H9 (cell line): ENCODE measurements at regions not wholly inside any gene's neighbourhood (a gene's known extent, or its start where the extent isn't known, plus 50 kb on each side); places are given as distances from the start of the nearest gene placed in this dataset.

Source experiments
- DNase-seq: peaks from one replicate; pipeline ENCODE4 v3.0.0-alpha.2; 2017
- H2AFZ ChIP-seq: one replicate; pipeline ENCODE4 v1.6.1; 2013; ENCODE audit warnings: mild to moderate bottlenecking, low read length, control low read depth, moderate library complexity
- H2AK5ac ChIP-seq: 2 replicates; pipeline ENCODE4 v1.6.1; 2013; ENCODE audit warnings: low read length, control low read depth, mixed read lengths; ENCODE audit not compliant: insufficient read length
- H2BK120ac ChIP-seq: one replicate; pipeline ENCODE4 v1.6.1; 2013; ENCODE audit warnings: low read depth, mild to moderate bottlenecking, low read length, control low read depth, inconsistent platforms; ENCODE audit not compliant: poor library complexity, severe bottlenecking
- H2BK12ac ChIP-seq: 2 replicates; pipeline ENCODE4 v1.6.1; 2013; ENCODE audit warnings: low read length, control low read depth, mixed read lengths, low read depth; ENCODE audit not compliant: insufficient read length
- H2BK15ac ChIP-seq: 2 replicates; pipeline ENCODE4 v1.6.1; 2013; ENCODE audit warnings: low read depth, low read length, control low read depth
- H2BK20ac ChIP-seq: one replicate; pipeline ENCODE4 v1.6.1; 2013; ENCODE audit warnings: low read depth, mild to moderate bottlenecking, low read length, control low read depth, inconsistent platforms; ENCODE audit not compliant: poor library complexity, severe bottlenecking
- H2BK5ac ChIP-seq: 2 replicates; pipeline ENCODE4 v1.6.1; 2013; ENCODE audit warnings: low read length, control low read depth, mixed read lengths; ENCODE audit not compliant: insufficient read length
- H3K14ac ChIP-seq: 2 replicates; pipeline ENCODE4 v1.6.1; 2013; ENCODE audit warnings: low read length, control low read depth; ENCODE audit not compliant: insufficient read depth
- H3K18ac ChIP-seq: 2 replicates; pipeline ENCODE4 v1.6.1; 2013; ENCODE audit warnings: low read depth, mild to moderate bottlenecking, mixed read lengths, low read length, control low read depth; ENCODE audit not compliant: insufficient read length
- H3K23ac ChIP-seq: 2 replicates; pipeline ENCODE4 v1.6.1; 2013; ENCODE audit warnings: low read length, control low read depth, mixed read lengths, low read depth; ENCODE audit not compliant: insufficient read length
- H3K23me2 ChIP-seq: 2 replicates; pipeline ENCODE4 v1.6.1; 2013; ENCODE audit warnings: low read depth, mild to moderate bottlenecking, mixed read lengths, low read length, control low read depth; ENCODE audit not compliant: insufficient read length, poor library complexity, severe bottlenecking
- H3K27ac ChIP-seq: 2 replicates; pipeline ENCODE4 v1.5.1; 2013; ENCODE audit warnings: low read length, control low read depth, mixed read lengths, low read depth; ENCODE audit not compliant: insufficient read length
- H3K27me3 ChIP-seq: 2 replicates; pipeline ENCODE4 v1.6.1; 2013; ENCODE audit warnings: low read length, control low read depth, inconsistent platforms; ENCODE audit not compliant: insufficient read depth
- H3K4ac ChIP-seq: 2 replicates; pipeline ENCODE4 v1.6.1; 2013; ENCODE audit warnings: low read depth, mild to moderate bottlenecking, control low read depth, inconsistent platforms, low read length, moderate library complexity
- H3K4me1 ChIP-seq: 2 replicates; pipeline ENCODE4 v1.6.1; 2013; ENCODE audit warnings: low read length, control low read depth, inconsistent platforms; ENCODE audit not compliant: insufficient read depth
- H3K4me2 ChIP-seq: 2 replicates; pipeline ENCODE4 v1.6.1; 2013; ENCODE audit warnings: low read length, control low read depth, mixed read lengths; ENCODE audit not compliant: insufficient read length, insufficient read depth
- H3K56ac ChIP-seq: 2 replicates; pipeline ENCODE4 v1.6.1; 2013; ENCODE audit warnings: low read depth, mild to moderate bottlenecking, mixed read lengths, low read length, control low read depth; ENCODE audit not compliant: insufficient read length
- H3K79me1 ChIP-seq: 2 replicates; pipeline ENCODE4 v1.6.1; 2013; ENCODE audit warnings: low read depth, mild to moderate bottlenecking, moderate library complexity, low read length, control low read depth, inconsistent platforms; ENCODE audit not compliant: insufficient read depth, poor library complexity, severe bottlenecking
- H3K79me2 ChIP-seq: 2 replicates; pipeline ENCODE4 v1.6.1; 2013; ENCODE audit warnings: low read length, control low read depth, inconsistent platforms; ENCODE audit not compliant: insufficient read depth
- H3K9ac ChIP-seq: 2 replicates; pipeline ENCODE4 v1.6.1; 2013; ENCODE audit warnings: low read length, control low read depth, mixed read lengths; ENCODE audit not compliant: insufficient read length; ENCODE audit errors: extremely low read depth
- H3K9me3 ChIP-seq: one replicate; pipeline ENCODE4 v1.6.1; 2013; ENCODE audit warnings: low read depth, low read length, inconsistent platforms; ENCODE audit not compliant: control insufficient read depth
- H3T11ph ChIP-seq: one replicate; pipeline ENCODE4 v1.6.1; 2013; ENCODE audit warnings: mild to moderate bottlenecking, low read length, control low read depth, inconsistent platforms
- H4K20me1 ChIP-seq: one replicate; pipeline ENCODE4 v1.6.1; 2013; ENCODE audit not compliant: control insufficient read depth, insufficient read length, insufficient read depth
- H4K5ac ChIP-seq: 2 replicates; pipeline ENCODE4 v1.6.1; 2013; ENCODE audit warnings: low read depth, mild to moderate bottlenecking, mixed read lengths, low read length, control low read depth; ENCODE audit not compliant: insufficient read length
- H4K8ac ChIP-seq: replicated peaks from 2 replicates; pipeline ENCODE4 v1.6.1; 2013; ENCODE audit warnings: low read length, control low read depth, mixed read lengths, low read depth; ENCODE audit not compliant: insufficient read length
- H4K91ac ChIP-seq: 2 replicates; pipeline ENCODE4 v1.6.1; 2013; ENCODE audit warnings: low read depth, mild to moderate bottlenecking, moderate library complexity, mixed read lengths, low read length, control low read depth; ENCODE audit not compliant: insufficient read length
- H3K27ac Mint-ChIP-seq, 3 experiments: 2 replicates in 2 of 3; 3 replicates in 1 of 3; pipeline ENCODE4 v1.8.0; 2020 to 2021; ENCODE audit warnings: mixed read lengths in 3 of 3, mild to moderate bottlenecking in 1 of 3, moderate library complexity in 1 of 3
- H3K27me3 Mint-ChIP-seq: 2 replicates; pipeline ENCODE4 v1.8.0; 2021; ENCODE audit warnings: low read depth, mild to moderate bottlenecking, moderate library complexity, mixed read lengths
- H3K36me3 Mint-ChIP-seq, 3 experiments: 2 replicates in 2 of 3; 3 replicates in 1 of 3; pipeline ENCODE4 v1.8.0; 2020 to 2021; ENCODE audit warnings: low read depth in 3 of 3, mixed read lengths in 3 of 3; ENCODE audit not compliant: insufficient read depth in 1 of 3
- H3K4me1 Mint-ChIP-seq, 2 experiments: 2 replicates each; pipeline ENCODE4 v1.8.0; 2020; ENCODE audit warnings: mixed read lengths in 2 of 2
- H3K4me3 Mint-ChIP-seq, 2 experiments: 2 replicates in 1 of 2; 3 replicates in 1 of 2; pipeline ENCODE4 v1.8.0; 2020 to 2021; ENCODE audit warnings: mild to moderate bottlenecking in 2 of 2, mixed read lengths in 2 of 2, moderate library complexity in 1 of 2
- H3K9me3 Mint-ChIP-seq, 2 experiments: 2 replicates in 1 of 2; 3 replicates in 1 of 2; pipeline ENCODE4 v1.8.0; 2020; ENCODE audit warnings: mild to moderate bottlenecking in 2 of 2, mixed read lengths in 2 of 2, moderate library complexity in 1 of 2
- CTCF ChIP-seq: fragments of 200-600 bp; sonication (generic); conservative IDR thresholded peaks from 3 replicates; pipeline ENCODE4 v1.8.0; 2021; ENCODE audit warnings: antibody characterized with exemption, mild to moderate bottlenecking
- WGBS: extraction: QIAGEN DNeasy Blood & Tissue Kit; methylation state at CpG from one replicate; pipeline ENCODE4 v1.1.7; 2013; ENCODE audit warnings: missing lambda C conversion rate, low lambda C conversion rate, mixed read lengths; ENCODE audit not compliant: insufficient read length; ENCODE audit errors: extremely low coverage; 5-methylcytosine and 5-hydroxymethylcytosine counted together

GRCh38 chrX:112367065-112367464 is 284.5 kb upstream of the TRPC5 start:
- Histone ChIP-seq H3K4me1 (peaks cover 7% of the 10 kb centered on the region; the same call in 1 of the 2 replicates), H2AFZ (no peak overlapping the region), H3K4me2 (no peak overlapping the region), H3K9ac (no peak overlapping the region), H3T11ph (no peak overlapping the region), H3K27me3 (no peaks in the 10 kb centered on the region), H2AK5ac (no peak overlapping the region), H3K4ac (no peak overlapping the region), H3K9me3 (no peaks in the 10 kb centered on the region), H3K27ac (no peak overlapping the region), H2BK120ac (no peak overlapping the region), H2BK12ac (no peak overlapping the region), H3K14ac (no peak overlapping the region), H4K20me1 (no peaks in the 10 kb centered on the region), H4K8ac (no peak overlapping the region), H2BK15ac (no peak overlapping the region), H3K18ac (no peak overlapping the region), H4K5ac (no peak overlapping the region), H3K79me2 (no peaks in the 10 kb centered on the region), H4K91ac (no peak overlapping the region), H3K23ac (no peak overlapping the region), H3K56ac (no peak overlapping the region), H3K23me2 (no peaks in the 10 kb centered on the region), H3K79me1 (no peaks in the 10 kb centered on the region), H2BK20ac (no peak overlapping the region), H2BK5ac (no peak overlapping the region)
- peaks cover 26 to 30% of the 10 kb centered on the region in 2 experiments for H3K4me1 Mint-ChIP-seq
- no peak overlapping the region for H3K4me3 Mint-ChIP-seq
- H3K9me3 Mint-ChIP-seq, result no peaks in the 10 kb centered on the region
- H3K36me3 Mint-ChIP-seq, result no peaks in the 10 kb centered on the region; a peak in 1 of 7 replicates
- H3K27me3 Mint-ChIP-seq, result no peaks in the 10 kb centered on the region; the same call in none of the 2 replicates
- WGBS, result no CpG with 5 or more reads among the region's 1 CpG
- DNase-seq, result no peak
- no peak overlapping the region for H3K27ac Mint-ChIP-seq
- TF ChIP-seq CTCF, result no peak
